NCI-H2196 (cell line): ENCODE measurements at regions not wholly inside any gene's neighbourhood (a gene's known extent, or its start where the extent isn't known, plus 50 kb on each side); places are given as distances from the start of the nearest gene placed in this dataset.

Source experiments
- DNase-seq: peaks from one replicate; lab custom pipeline; 2025; ENCODE audit not compliant: unreplicated experiment; lab: John Stamatoyannopoulos, UW

- DNase-seq = no peak
These were observed 363.0 kb downstream of the FAT4 start for GRCh38 chr4:125677665-125678307.

GRCh38 chr4:125679989-125680388, 365.2 kb downstream of the FAT4 start:
- no peak for DNase-seq

- no peak for DNase-seq
These were observed 366.5 kb downstream of the FAT4 start for GRCh38 chr4:125681240-125681639.

GRCh38 chr4:125682730-125683129, 368.0 kb downstream of the FAT4 start:
- DNase-seq = no peak

GRCh38 chr4:125688841-125689240, 374.1 kb downstream of the FAT4 start:
- DNase-seq = no peak

GRCh38 chr4:125689805-125690204, 375.1 kb downstream of the FAT4 start:
- no peak for DNase-seq

GRCh38 chr4:125693228-125693627, 378.5 kb downstream of the FAT4 start:
- no peak for DNase-seq

- DNase-seq = no peak
These were observed 387.7 kb downstream of the FAT4 start for GRCh38 chr4:125702406-125702805.

GRCh38 chr4:125703443-125703842, 388.7 kb downstream of the FAT4 start:
- DNase-seq = no peak

GRCh38 chr4:125704726-125705125, 390.0 kb downstream of the FAT4 start:
- no peak for DNase-seq

- no peak for DNase-seq
These were observed 390.9 kb downstream of the FAT4 start for GRCh38 chr4:125705681-125706080.

- DNase-seq = no peak
These were observed 392.6 kb downstream of the FAT4 start for GRCh38 chr4:125707397-125707796.

- DNase-seq = no peak
These were observed 396.0 kb downstream of the FAT4 start for GRCh38 chr4:125710766-125711165.

- DNase-seq = no peak
These were observed 399.3 kb downstream of the FAT4 start for GRCh38 chr4:125714049-125714448.

GRCh38 chr4:125714845-125715244, 400.1 kb downstream of the FAT4 start:
- no peak for DNase-seq

GRCh38 chr4:125719987-125720386, 405.2 kb downstream of the FAT4 start:
- no peak for DNase-seq

- DNase-seq = no peak
These were observed 407.3 kb downstream of the FAT4 start for GRCh38 chr4:125722009-125722408.

GRCh38 chr4:125725957-125726525, 411.3 kb downstream of the FAT4 start:
- no peak for DNase-seq

- no peak for DNase-seq
These were observed 413.2 kb downstream of the FAT4 start for GRCh38 chr4:125727931-125728330.

GRCh38 chr4:125728568-125728967, 413.8 kb downstream of the FAT4 start:
- no peak for DNase-seq

- no peak for DNase-seq
These were observed 414.4 kb downstream of the FAT4 start for GRCh38 chr4:125729171-125729570.

GRCh38 chr4:125732632-125733031, 417.9 kb downstream of the FAT4 start:
- DNase-seq = no peak

- no peak for DNase-seq
These were observed 419.7 kb downstream of the FAT4 start for GRCh38 chr4:125734504-125734903.
